ENCODE measurements at regions not wholly inside any gene's neighbourhood (a gene's known extent, or its start where the extent isn't known, plus 50 kb on each side); places are given as distances from the start of the nearest gene placed in this dataset.
A peak's percentile ranks its signal among the peaks of the same experiment; 100 is the strongest.
"Not testable (repeated sequence)": the region's sequence is repeated elsewhere in the genome, so short reads cannot be mapped to it uniquely, and the experiment has no call there.

GRCh38 chr4:8972635-8973034, 101.0 kb upstream of the HMX1 start:
- DNase-seq (ENCODE audit: low spot score) = not testable (repeated sequence)

DNA sequence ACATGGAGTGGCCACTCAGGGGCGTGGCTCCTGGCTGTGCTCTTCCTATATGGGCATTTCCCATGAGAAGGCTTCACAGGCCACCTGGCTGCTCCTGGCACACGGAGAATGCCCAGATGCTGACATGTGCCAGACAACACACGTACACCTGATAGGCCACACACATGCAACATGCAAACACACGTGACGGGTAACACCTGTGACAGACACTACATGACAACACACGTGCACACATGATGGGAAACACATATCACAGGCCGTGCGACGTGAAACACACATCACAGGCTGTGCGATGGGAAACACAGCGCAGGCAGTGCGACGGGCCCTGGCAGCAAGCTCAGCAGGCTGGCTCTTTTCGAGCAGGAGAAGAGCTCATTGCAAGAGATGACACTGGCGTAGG, 94.3 kb upstream of the HMX1 start:
- not testable (repeated sequence) for DNase-seq (ENCODE audit: low spot score)

DNA sequence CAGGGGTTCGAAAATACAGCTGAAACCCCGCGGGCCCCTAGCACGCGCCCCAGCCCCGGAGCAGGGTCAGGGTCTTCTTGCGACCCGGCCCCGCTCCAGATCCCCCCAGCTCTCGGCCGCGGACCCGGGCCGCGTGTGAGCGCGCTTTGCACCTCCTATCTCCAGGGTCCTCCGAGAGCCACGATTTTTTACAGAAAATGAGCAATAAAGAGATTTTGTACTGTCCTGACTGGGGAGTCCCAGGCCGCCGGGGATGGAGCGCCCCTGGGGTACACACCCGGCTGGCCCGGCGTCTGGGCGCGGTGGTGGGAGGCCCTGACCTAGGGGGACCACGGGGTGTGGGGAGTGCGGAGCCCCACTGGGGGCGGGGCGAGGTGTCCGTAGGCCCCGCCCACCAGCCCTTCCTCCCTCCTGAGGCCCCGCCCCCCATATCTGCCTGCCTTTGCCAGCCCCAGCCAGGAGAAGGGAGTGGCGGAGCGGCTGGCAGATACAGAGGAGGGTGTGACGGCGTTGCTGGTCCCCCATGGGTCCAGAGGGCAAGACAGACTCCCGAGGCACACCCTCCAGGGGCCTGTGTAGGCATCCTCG, 92.7 kb upstream of the HMX1 start:
- DNase-seq (ENCODE audit: low spot score) = not testable (repeated sequence)

DNA sequence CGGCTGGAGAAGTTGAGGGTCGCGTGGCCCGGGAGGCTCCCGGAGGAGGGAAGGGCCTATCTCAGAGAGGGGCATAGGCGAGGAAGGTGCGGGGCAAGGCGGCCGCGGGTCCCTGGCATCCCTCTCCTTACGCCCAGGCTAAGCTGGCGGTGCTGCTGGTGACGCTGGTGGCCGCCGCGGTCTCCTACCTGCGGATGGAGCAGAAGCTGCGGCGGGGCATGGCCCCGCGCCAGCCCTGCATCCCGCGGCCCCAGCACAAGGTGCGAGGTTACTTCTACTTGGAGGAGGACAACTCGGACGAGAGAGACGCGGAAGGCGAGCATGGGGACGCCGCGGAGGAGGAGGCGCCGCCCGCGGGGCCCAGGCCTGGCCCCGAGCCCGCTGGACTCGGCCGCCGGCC, 91.9 kb upstream of the HMX1 start:
- DNase-seq (ENCODE audit: low spot score) = not testable (repeated sequence)

DNA sequence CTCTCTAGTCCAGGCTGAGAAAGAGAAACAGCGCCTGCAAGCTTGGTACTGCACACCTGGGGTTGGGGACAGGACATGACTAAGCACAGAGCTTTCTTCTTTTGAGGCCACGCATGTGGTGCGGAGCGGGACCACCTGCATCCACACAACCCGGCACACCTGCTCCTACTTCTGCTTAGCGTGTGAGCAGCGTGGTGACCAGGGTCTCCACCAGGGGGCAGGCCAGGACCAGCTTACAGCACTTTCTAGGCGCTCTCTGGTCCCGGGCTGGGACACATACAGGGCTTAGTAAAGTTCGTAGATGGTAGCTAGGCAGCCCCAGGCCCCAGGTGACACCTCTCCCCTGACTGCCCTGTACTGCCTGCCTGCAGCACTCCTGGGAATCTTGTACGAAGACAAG, 89.7 kb upstream of the HMX1 start:
- not testable (repeated sequence) for DNase-seq (ENCODE audit: low spot score)

DNA sequence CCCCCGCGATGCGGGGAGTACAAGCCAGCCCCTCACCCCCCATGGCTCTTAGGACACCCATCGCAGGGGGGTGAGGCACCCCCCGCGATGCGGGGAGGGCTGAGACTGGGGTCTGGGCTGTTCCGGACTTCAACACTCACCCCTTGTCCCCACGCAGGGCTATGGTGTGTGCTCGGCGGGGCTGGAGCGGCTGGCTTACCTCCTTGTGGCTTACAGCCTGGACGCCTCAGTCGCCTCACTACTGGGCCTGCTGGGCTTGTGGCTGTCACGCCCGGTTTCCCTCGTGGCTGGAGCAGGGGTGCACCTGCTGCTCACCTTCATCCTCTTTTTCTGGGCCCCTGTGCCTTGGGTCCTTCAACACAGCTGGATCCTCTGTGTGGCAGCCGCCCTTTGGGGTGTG, 87.8 kb upstream of the HMX1 start:
- DNase-seq (ENCODE audit: low spot score) = not testable (repeated sequence)

GRCh38 chr4:8954001-8954400, 82.4 kb upstream of the HMX1 start:
- not testable (repeated sequence) for DNase-seq (ENCODE audit: low spot score)

- not testable (repeated sequence) for DNase-seq (ENCODE audit: low spot score)
These were observed 81.2 kb upstream of the HMX1 start for GRCh38 chr4:8952791-8953190.

- not testable (repeated sequence) for DNase-seq (ENCODE audit: low spot score)
These were observed 80.5 kb upstream of the HMX1 start for GRCh38 chr4:8952109-8952508.

GRCh38 chr4:8945506-8945905, 73.9 kb upstream of the HMX1 start:
- DNase-seq (ENCODE audit: low spot score) = not testable (repeated sequence)

DNA sequence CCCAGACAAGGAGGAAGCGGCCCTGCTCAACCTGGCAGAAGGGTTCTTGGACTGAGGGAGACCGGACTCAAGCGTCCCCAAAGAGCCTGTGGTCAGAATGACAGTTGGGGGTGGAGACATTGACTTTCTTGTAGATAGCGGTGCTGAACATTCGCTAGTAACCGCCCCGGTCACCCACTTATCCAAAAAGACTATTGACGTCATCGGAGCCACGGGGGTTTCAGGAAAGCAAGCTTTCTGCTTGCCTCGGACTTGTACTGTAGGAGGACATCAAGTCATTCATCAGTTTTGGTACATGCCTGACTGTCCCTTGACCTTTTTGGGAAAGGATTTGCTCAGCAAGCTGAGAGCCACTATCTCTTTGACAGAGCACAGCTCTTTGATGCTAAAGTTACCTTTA, 71.7 kb upstream of the HMX1 start:
- not testable (repeated sequence) for DNase-seq (ENCODE audit: low spot score)

DNA sequence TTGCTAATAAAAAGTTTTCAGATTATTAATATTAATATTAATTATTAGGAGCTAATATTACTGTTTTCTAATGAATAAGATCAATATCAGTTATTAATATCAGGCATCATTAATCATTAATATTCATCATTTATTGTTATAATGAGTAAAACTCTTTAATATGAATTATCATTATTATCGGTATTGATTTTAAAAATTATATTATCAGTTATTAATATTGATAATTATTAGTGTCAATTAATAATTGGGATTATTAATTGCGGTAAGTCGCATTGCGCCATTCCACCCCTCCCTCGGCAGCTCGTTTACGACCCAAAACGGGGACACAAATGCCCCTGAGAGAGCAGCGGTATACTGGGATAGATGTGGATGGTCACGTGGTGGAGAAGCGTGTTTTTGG, 70.4 kb upstream of the HMX1 start:
- DNase-seq (ENCODE audit: low spot score) = not testable (repeated sequence)

- not testable (repeated sequence) for DNase-seq (ENCODE audit: low spot score)
These were observed 69.8 kb upstream of the HMX1 start for GRCh38 chr4:8941492-8941805.

DNA sequence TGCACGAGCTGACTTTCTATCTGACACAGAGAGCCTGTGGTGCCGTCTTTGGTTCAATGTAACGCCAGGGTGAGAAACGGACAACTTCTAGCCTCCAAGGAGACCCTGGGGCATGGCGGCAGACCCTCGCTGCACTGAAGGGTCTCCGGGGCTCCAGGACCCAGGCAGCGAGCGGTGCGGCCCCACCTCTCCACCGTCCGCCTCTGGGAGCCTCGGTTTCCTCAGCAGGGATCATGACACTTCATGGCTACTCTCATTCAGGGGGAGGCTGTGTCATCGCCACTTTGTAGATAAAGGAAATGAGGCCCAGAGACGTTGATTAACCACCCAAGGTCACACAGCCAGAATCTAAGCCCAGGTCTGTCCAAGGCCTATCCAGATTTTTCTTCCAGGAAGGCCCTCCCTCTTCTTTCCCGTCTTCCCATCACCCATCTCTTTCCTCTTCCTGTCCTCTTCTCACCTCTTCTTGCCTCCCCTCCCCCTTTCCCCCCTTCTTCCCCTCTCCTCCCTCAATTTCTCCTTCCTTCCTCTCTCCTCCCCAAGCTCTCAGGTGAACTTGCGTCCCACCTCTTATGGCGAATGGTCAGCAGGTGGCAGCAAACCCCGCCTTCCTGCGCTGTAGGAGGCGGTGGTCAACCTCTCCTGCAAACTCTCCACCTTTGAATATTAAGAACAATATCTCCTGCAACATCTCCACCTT, 69.3 kb upstream of the HMX1 start:
- DNase-seq (ENCODE audit: low spot score) = no peak

- DNase-seq (ENCODE audit: low spot score) = peak; percentile 16
These were observed 68.5 kb upstream of the HMX1 start for GRCh38 chr4:8939840-8940742.

- DNase-seq (ENCODE audit: low spot score) = peak; percentile 6
These were observed 67.7 kb upstream of the HMX1 start for GRCh38 chr4:8939160-8939839.

DNA sequence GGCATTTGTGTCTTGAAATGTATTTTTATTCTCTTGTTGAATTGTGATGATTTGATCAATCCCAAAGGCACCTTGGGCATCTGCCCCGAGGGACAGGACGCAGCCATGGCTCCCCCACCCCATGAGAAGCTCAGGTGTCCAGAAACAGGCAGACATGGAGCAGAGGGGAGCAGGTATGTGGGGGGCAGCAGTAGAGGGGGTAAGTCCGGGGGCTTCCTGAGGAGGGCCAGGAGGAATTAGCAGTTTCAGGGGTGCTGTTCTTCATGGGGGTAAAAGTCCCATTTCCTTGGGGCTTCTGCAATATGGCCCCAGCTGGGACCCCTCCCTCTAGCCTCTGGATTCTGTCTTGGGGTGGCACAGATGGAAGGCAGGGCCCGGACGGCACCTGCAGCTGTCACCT, 67.0 kb upstream of the HMX1 start:
- DNase-seq (ENCODE audit: low spot score) = no peak

GRCh38 chr4:8938137-8938536, 66.5 kb upstream of the HMX1 start:
- no peak for DNase-seq (ENCODE audit: low spot score)

DNA sequence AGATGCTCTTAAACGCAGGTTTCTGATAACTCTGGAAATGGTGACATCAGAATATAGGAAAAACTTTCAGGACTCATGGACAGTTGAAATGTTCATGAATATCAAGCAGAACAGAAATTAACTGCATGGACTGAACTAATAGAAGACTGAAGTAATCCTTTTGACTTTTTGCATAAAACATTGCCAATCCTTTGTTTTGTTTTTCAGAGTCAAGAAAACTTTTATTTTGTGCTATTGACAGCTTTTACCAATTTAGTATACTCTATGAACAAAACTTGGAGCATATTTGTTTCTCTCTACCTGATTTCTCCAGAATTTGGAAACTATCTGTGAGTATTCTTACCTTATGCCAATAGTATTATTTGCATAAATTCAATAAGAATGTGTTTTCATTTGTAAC, 61.2 kb upstream of the HMX1 start:
- DNase-seq (ENCODE audit: low spot score) = no peak

DNA sequence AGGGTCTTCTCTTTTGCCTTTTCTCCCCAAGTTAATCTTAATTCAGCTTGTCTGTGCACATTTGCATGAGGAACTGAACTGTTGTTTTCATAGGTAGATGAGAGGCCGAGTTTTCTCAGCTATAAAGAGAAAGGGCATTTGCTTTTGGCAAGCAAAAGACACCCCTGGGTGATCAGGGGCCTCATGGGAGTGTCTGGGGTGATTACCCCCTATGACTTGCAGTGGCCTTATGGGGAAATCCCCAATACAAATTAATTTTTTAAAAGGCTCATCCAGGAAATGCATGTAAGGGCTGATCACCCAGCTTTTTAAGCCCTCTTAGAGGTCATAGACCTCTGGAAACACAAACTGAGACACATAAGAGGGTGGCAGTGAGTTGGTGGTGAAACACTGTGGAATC, 56.4 kb upstream of the HMX1 start:
- no peak for DNase-seq (ENCODE audit: low spot score)

DNA sequence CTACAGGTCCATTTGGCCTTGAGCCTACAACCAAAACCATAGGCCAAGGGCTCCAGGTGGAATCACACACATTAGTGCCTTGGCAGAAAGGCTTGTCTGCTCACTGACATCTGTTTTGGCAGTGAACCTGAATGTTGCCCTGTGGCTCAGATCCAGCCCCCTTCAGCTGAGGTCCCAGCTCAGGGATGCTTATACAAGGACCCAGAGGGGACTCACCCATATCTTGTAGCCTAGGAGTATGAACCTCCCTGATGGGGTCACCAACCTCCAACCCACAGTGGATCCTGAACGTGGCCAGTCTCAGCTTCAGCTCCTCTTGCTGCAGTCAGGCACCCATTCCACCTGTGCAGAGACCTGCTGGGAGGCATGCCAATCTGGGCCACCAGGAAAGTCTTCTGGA, 50.8 kb upstream of the HMX1 start:
- no peak for DNase-seq (ENCODE audit: low spot score)

GRCh38 chr4:8921465-8921864, 49.8 kb upstream of the HMX1 start:
- DNase-seq (ENCODE audit: low spot score) = no peak
